ENCODE measurements at regions not wholly inside any gene's neighbourhood (a gene's known extent, or its start where the extent isn't known, plus 50 kb on each side); places are given as distances from the start of the nearest gene placed in this dataset.

GRCh38 chr5:82636591-82636990 lies 358.4 kb upstream of the RPS23 start:
- TF ChIP-seq CTCF (IDR thresholded peaks at IDR 0.05 in 8 of 11, conservative IDR thresholded peaks at IDR 0.05 in 3 of 11) (no peak), POLR2A (IDR thresholded peaks at IDR 0.05) (no peak)
